Neural crest cell (in vitro differentiated cells): ENCODE measurements at regions not wholly inside any gene's neighbourhood (a gene's known extent, or its start where the extent isn't known, plus 50 kb on each side); places are given as distances from the start of the nearest gene placed in this dataset.

ENCODE experiments used
- DNase-seq: peaks from one replicate; pipeline ENCODE4 v3.0.0; 2021; ENCODE audit warnings: low read depth, mixed read lengths, low spot score
- H3K27ac Mint-ChIP-seq: one replicate; pipeline ENCODE4 v1.8.0; 2021; ENCODE audit warnings: mild to moderate bottlenecking, mixed read lengths; ENCODE audit not compliant: unreplicated experiment
- H3K27me3 Mint-ChIP-seq: 2 replicates; pipeline ENCODE4 v1.8.0; 2021; ENCODE audit warnings: low read depth, mild to moderate bottlenecking, mixed read lengths
- H3K36me3 Mint-ChIP-seq: 2 replicates; pipeline ENCODE4 v1.8.0; 2021; ENCODE audit warnings: low read depth, mild to moderate bottlenecking, mixed read lengths
- H3K4me1 Mint-ChIP-seq: 2 replicates; pipeline ENCODE4 v1.8.0; 2021; ENCODE audit warnings: mixed read lengths
- H3K4me3 Mint-ChIP-seq: one replicate; pipeline ENCODE4 v1.8.0; 2021; ENCODE audit warnings: mild to moderate bottlenecking, mixed read lengths
- H3K9me3 Mint-ChIP-seq: 2 replicates; pipeline ENCODE4 v1.8.0; 2021; ENCODE audit warnings: mixed read lengths
- CTCF ChIP-seq: fragments of 200-600 bp; sonication (generic); conservative IDR thresholded peaks from 2 replicates; pipeline ENCODE4 v1.5.0; 2021; ENCODE audit warnings: antibody characterized with exemption, mild to moderate bottlenecking

DNA sequence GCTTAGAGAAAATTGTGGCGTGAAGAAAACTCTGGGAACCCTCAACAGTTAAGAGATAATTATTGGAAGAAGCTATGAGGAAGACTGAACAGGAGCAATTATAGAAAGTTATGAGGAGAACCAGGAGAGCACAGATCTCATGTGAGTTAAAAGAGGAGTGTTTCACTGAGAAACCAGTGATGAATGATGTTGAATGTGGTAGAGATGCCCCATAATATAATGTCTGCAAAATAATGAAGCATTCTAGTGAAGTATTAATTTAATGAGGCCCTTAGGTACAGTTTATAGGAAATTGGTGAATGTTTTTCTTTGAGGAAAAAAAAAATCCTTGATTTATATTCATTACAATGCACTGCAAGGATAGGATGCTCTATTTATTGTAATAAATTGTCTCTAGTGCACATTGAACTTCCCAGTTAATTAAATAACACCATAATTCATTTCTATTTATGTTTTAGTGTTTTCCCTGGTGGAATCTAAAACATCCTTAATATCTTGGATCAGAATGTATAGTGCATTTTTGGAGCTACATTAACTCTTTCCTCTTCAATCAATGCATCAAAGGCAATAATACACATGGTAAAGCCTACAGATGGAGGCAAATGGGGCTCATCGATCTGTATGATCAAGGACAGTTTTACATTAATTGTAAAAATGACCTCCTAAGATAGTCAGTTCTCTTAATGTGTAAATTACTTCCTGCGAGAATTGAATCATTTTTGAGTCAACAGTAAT, 91.4 kb upstream of the EYS start:
- Mint-ChIP-seq H3K36me3 (no peaks in the 10 kb centered on the region), H3K4me3 (no peak overlapping the region), H3K27ac (no peak overlapping the region), H3K27me3 (no peaks in the 10 kb centered on the region), H3K9me3 (peaks cover 3% of the 10 kb centered on the region), H3K4me1 (no peaks in the 10 kb centered on the region)
- DNase-seq: no peak
- no peak for TF ChIP-seq CTCF

DNA sequence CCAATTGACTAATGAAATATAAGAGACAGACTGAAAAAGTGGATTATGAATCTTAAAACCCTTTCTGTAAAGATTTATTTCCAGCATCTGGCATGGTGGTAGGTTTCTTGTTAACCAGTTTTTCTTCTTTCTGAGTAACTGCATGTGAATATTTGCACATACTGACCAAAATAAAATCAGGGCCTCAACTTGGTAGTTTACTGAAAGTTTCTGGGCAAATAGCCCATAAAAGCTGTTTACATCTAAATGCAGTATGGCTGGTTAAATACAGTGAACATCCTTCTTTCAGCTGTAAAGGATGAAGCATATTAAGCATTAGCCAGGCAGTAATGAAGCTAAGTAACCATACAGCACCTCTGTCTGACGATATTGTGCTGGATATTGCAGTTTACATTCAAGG, 83.6 kb upstream of the EYS start:
- no peak overlapping the region for H3K27ac Mint-ChIP-seq
- no peak for TF ChIP-seq CTCF
- no peak overlapping the region for H3K4me3 Mint-ChIP-seq
- peaks cover 7% of the 10 kb centered on the region for H3K9me3 Mint-ChIP-seq
- H3K36me3 Mint-ChIP-seq: no peaks in the 10 kb centered on the region
- no peak for DNase-seq
- H3K4me1 Mint-ChIP-seq: no peaks in the 10 kb centered on the region
- H3K27me3 Mint-ChIP-seq: no peaks in the 10 kb centered on the region

DNA sequence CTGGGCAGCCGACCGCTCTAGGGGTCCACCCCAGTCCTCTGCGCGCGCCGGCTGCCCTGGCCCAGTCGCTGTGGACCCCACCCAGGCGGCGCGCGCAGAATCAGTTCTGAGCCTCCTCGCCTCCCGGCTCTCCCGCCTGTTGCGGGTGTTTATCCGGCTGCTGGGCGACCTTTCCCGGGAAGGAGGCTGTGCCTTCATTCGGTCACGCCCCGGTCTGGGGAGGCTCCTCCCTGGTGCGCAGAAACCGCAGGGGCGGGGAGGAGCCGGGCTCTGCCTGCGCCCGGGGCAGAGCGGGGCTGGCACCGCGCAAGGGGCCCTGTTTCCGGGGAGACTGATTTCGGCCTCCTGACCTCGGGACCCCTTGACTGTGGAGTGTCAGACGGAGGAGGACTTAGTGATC, 80.8 kb upstream of the EYS start:
- Mint-ChIP-seq H3K27ac (no peak overlapping the region), H3K4me3 (no peak overlapping the region), H3K27me3 (no peaks in the 10 kb centered on the region), H3K36me3 (no peaks in the 10 kb centered on the region), H3K9me3 (peaks cover 4% of the 10 kb centered on the region), H3K4me1 (no peaks in the 10 kb centered on the region)
- TF ChIP-seq CTCF: no peak
- DNase-seq: no peak

GRCh38 chr6:65786815-65787214, 79.8 kb upstream of the EYS start:
- no peaks in the 10 kb centered on the region for H3K27me3 Mint-ChIP-seq
- H3K9me3 Mint-ChIP-seq: peaks cover 2% of the 10 kb centered on the region
- DNase-seq: no peak
- H3K4me1 Mint-ChIP-seq: no peaks in the 10 kb centered on the region
- no peak overlapping the region for H3K4me3 Mint-ChIP-seq
- H3K36me3 Mint-ChIP-seq: no peaks in the 10 kb centered on the region
- no peak for TF ChIP-seq CTCF
- H3K27ac Mint-ChIP-seq: no peak overlapping the region

DNA sequence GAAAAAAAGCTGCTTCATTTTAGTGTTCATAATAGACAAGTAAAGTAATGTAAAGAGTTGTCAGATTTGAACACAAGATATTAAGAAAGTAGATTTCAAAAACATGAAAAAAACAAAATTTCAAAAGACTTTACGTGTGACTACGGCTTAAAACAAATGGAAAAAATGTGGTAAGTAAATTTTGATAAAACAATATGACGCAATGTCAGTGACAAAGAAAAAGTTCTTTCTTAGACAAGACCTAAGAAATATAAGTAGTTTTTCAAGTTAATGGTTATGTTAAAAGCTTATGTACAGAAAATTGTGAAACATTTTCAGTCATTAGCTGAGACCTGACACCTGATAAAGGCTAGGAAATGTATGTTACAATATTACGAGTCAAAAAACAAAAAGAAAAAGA, 73.7 kb upstream of the EYS start:
- no peak overlapping the region for H3K27ac Mint-ChIP-seq
- peaks cover 6% of the 10 kb centered on the region for H3K9me3 Mint-ChIP-seq
- no peaks in the 10 kb centered on the region for H3K27me3 Mint-ChIP-seq
- H3K4me1 Mint-ChIP-seq: peaks cover 4% of the 10 kb centered on the region
- no peak for TF ChIP-seq CTCF
- peaks cover 2% of the 10 kb centered on the region for H3K36me3 Mint-ChIP-seq
- no peak overlapping the region for H3K4me3 Mint-ChIP-seq
- no peak for DNase-seq
